WTC11 (cell line): ENCODE measurements at regions not wholly inside any gene's neighbourhood (a gene's known extent, or its start where the extent isn't known, plus 50 kb on each side); places are given as distances from the start of the nearest gene placed in this dataset.

Experiments
- ATAC-seq: fragments of 200-7000 bp; cut with Tn5 transposase; 2 replicates; pipeline ENCODE4 v1.10.0; 2021; ENCODE audit warnings: mild to moderate bottlenecking, moderate library complexity
- CTCF ChIA-PET: fragments of 300-600 bp; sonication (Branson Sonifier 250); formaldehyde crosslinking; loops from one replicate; lab custom pipeline; 2021; ENCODE audit warnings: antibody characterized with exemption; lab: Charles Lee
- POLR2A ChIA-PET: fragments of 350-600 bp; sonication (Branson Sonifier 250); formaldehyde crosslinking; loops from one replicate; lab custom pipeline; 2021; ENCODE audit warnings: antibody characterized with exemption; lab: Charles Lee
- DNase-seq: peaks from one replicate; pipeline ENCODE4 v3.0.0; 2021; ENCODE audit warnings: low spot score
- H3K27ac Mint-ChIP-seq: 2 replicates; pipeline ENCODE4 v1.8.0; 2021; ENCODE audit warnings: mixed read lengths
- H3K27me3 Mint-ChIP-seq: 2 replicates; pipeline ENCODE4 v1.8.0; 2021; ENCODE audit warnings: low read depth, mild to moderate bottlenecking, moderate library complexity, mixed read lengths
- H3K36me3 Mint-ChIP-seq: 2 replicates; pipeline ENCODE4 v1.8.0; 2021; ENCODE audit warnings: mixed read lengths
- H3K4me1 Mint-ChIP-seq: 2 replicates; pipeline ENCODE4 v1.8.0; 2022; ENCODE audit warnings: mixed read lengths
- H3K4me3 Mint-ChIP-seq: 2 replicates; pipeline ENCODE4 v1.8.0; 2021; ENCODE audit warnings: mild to moderate bottlenecking, moderate library complexity, mixed read lengths
- H3K9me3 Mint-ChIP-seq: 2 replicates; pipeline ENCODE4 v1.8.0; 2021; ENCODE audit warnings: mixed read lengths
- ATF1 ChIP-seq: sonication (generic); formaldehyde crosslinking; IDR thresholded peaks from 2 replicates; pipeline ENCODE4 v1.8.1; 2023; ENCODE audit warnings: mild to moderate bottlenecking, moderate library complexity, missing genetic modification reagents
- ATF2 ChIP-seq: sonication (generic); formaldehyde crosslinking; IDR thresholded peaks from 2 replicates; pipeline ENCODE4 v1.8.1; 2022; ENCODE audit warnings: low read depth, missing genetic modification reagents, borderline replicate concordance
- CBFB ChIP-seq: sonication (generic); formaldehyde crosslinking; IDR thresholded peaks from 2 replicates; pipeline ENCODE4 v1.8.1; 2022; ENCODE audit warnings: mild to moderate bottlenecking, low read depth, missing genetic modification reagents
- CREM ChIP-seq: sonication (generic); formaldehyde crosslinking; IDR thresholded peaks from 2 replicates; pipeline ENCODE4 v1.8.1; 2022; ENCODE audit warnings: mild to moderate bottlenecking, missing genetic modification reagents, moderate library complexity
- ELF4 ChIP-seq: sonication (generic); formaldehyde crosslinking; IDR thresholded peaks from 2 replicates; pipeline ENCODE4 v1.8.1; 2022; ENCODE audit warnings: low read depth, mild to moderate bottlenecking, moderate library complexity, missing genetic modification reagents
- ERG ChIP-seq: fragments of 250-450 bp; sonication (Bioruptor Pico); IDR thresholded peaks from 2 replicates; pipeline ENCODE4 v1.8.0; 2021; ENCODE audit warnings: mild to moderate bottlenecking
- GRHL2 ChIP-seq: fragments of 250-450 bp; sonication (Bioruptor Pico); IDR thresholded peaks from 2 replicates; pipeline ENCODE4 v1.8.0; 2022; ENCODE audit warnings: mild to moderate bottlenecking, moderate library complexity; ENCODE audit not compliant: insufficient replicate concordance, severe bottlenecking
- HMGA2 ChIP-seq: fragments of 250-450 bp; sonication (Bioruptor Pico); IDR thresholded peaks from 2 replicates; pipeline ENCODE4 v1.4.0; 2021; ENCODE audit warnings: mild to moderate bottlenecking, moderate library complexity
- IRF1 ChIP-seq: sonication (generic); formaldehyde crosslinking; IDR thresholded peaks from 2 replicates; pipeline ENCODE4 v1.8.0; 2023; ENCODE audit warnings: missing genetic modification reagents
- IRF2 ChIP-seq: sonication (generic); formaldehyde crosslinking; IDR thresholded peaks from 2 replicates; pipeline ENCODE4 v1.8.0; 2022; ENCODE audit warnings: low read depth, missing genetic modification reagents, borderline replicate concordance
- KAT7 ChIP-seq: sonication (generic); formaldehyde crosslinking; IDR thresholded peaks from 2 replicates; pipeline ENCODE4 v1.8.1; 2023; ENCODE audit warnings: missing genetic modification reagents, mild to moderate bottlenecking, borderline replicate concordance
- PREB ChIP-seq: sonication (generic); formaldehyde crosslinking; IDR thresholded peaks from 2 replicates; pipeline ENCODE4 v1.8.1; 2022; ENCODE audit warnings: mild to moderate bottlenecking, missing genetic modification reagents, moderate library complexity, borderline replicate concordance
- SMAD3 ChIP-seq: sonication (generic); formaldehyde crosslinking; IDR thresholded peaks from 2 replicates; pipeline ENCODE4 v1.8.0; 2022; ENCODE audit warnings: missing genetic modification reagents, mild to moderate bottlenecking, borderline replicate concordance
- SOX15 ChIP-seq: fragments of 250-450 bp; sonication (Bioruptor Pico); IDR thresholded peaks from 2 replicates; pipeline ENCODE4 v1.9.0; 2021; ENCODE audit warnings: mild to moderate bottlenecking
- USF2 ChIP-seq: sonication (generic); formaldehyde crosslinking; IDR thresholded peaks from 2 replicates; pipeline ENCODE4 v1.8.1; 2023; ENCODE audit warnings: mild to moderate bottlenecking, missing genetic modification reagents, moderate library complexity
- TF ChIP-seq, protein P1 (sequence below): sonication (generic); formaldehyde crosslinking; IDR thresholded peaks from 2 replicates; pipeline ENCODE4 v1.8.0; 2023; ENCODE audit warnings: missing genetic modification reagents, mild to moderate bottlenecking, borderline replicate concordance
- TF ChIP-seq, protein P2 (sequence below): sonication (generic); formaldehyde crosslinking; IDR thresholded peaks from 2 replicates; pipeline ENCODE4 v1.8.1; 2022; ENCODE audit warnings: mild to moderate bottlenecking, moderate library complexity, missing genetic modification reagents

GRCh38 chr18:10213526-10213925 lies 240.9 kb upstream of the APCDD1 start:
- Mint-ChIP-seq H3K27me3 (no peaks in the 10 kb centered on the region; the same call in 1 of the 2 replicates), H3K4me3 (no peak overlapping the region), H3K36me3 (peaks cover 5% of the 10 kb centered on the region), H3K27ac (no peak overlapping the region), H3K4me1 (peaks cover 8% of the 10 kb centered on the region; the same call in 1 of the 2 replicates), H3K9me3 (peaks cover 37% of the 10 kb centered on the region)
- ChIA-PET CTCF (no interaction called here), POLR2A (no interaction called here)
- ATAC-seq (peak; percentile 32; the same call in 1 of the 2 replicates), DNase-seq (no peak)
- no peak for TF ChIP-seq SOX15 (CRISPR knock-in tag)
- TF ChIP-seq PREB: no peak
- TF ChIP-seq ERG: no peak
- TF ChIP-seq GRHL2 (CRISPR knock-in tag): no peak
- TF ChIP-seq, protein P1, sequence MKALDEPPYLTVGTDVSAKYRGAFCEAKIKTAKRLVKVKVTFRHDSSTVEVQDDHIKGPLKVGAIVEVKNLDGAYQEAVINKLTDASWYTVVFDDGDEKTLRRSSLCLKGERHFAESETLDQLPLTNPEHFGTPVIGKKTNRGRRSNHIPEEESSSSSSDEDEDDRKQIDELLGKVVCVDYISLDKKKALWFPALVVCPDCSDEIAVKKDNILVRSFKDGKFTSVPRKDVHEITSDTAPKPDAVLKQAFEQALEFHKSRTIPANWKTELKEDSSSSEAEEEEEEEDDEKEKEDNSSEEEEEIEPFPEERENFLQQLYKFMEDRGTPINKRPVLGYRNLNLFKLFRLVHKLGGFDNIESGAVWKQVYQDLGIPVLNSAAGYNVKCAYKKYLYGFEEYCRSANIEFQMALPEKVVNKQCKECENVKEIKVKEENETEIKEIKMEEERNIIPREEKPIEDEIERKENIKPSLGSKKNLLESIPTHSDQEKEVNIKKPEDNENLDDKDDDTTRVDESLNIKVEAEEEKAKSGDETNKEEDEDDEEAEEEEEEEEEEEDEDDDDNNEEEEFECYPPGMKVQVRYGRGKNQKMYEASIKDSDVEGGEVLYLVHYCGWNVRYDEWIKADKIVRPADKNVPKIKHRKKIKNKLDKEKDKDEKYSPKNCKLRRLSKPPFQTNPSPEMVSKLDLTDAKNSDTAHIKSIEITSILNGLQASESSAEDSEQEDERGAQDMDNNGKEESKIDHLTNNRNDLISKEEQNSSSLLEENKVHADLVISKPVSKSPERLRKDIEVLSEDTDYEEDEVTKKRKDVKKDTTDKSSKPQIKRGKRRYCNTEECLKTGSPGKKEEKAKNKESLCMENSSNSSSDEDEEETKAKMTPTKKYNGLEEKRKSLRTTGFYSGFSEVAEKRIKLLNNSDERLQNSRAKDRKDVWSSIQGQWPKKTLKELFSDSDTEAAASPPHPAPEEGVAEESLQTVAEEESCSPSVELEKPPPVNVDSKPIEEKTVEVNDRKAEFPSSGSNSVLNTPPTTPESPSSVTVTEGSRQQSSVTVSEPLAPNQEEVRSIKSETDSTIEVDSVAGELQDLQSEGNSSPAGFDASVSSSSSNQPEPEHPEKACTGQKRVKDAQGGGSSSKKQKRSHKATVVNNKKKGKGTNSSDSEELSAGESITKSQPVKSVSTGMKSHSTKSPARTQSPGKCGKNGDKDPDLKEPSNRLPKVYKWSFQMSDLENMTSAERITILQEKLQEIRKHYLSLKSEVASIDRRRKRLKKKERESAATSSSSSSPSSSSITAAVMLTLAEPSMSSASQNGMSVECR (CRISPR knock-in tag): no peak
- no peak for TF ChIP-seq IRF2
- no peak for TF ChIP-seq IRF1 (CRISPR knock-in tag)
- no peak for TF ChIP-seq ATF2
- no peak for TF ChIP-seq SMAD3 (CRISPR knock-in tag)
- TF ChIP-seq CREM (CRISPR knock-in tag): no peak
- no peak for TF ChIP-seq HMGA2 (CRISPR knock-in tag)
- TF ChIP-seq CBFB (CRISPR knock-in tag): no peak
- TF ChIP-seq USF2 (CRISPR knock-in tag): no peak
- no peak for TF ChIP-seq ATF1 (CRISPR knock-in tag)
- TF ChIP-seq KAT7 (CRISPR knock-in tag): no peak
- TF ChIP-seq, protein P2, sequence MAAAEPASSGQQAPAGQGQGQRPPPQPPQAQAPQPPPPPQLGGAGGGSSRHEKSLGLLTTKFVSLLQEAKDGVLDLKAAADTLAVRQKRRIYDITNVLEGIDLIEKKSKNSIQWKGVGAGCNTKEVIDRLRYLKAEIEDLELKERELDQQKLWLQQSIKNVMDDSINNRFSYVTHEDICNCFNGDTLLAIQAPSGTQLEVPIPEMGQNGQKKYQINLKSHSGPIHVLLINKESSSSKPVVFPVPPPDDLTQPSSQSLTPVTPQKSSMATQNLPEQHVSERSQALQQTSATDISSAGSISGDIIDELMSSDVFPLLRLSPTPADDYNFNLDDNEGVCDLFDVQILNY (CRISPR knock-in tag): no peak
- no peak for TF ChIP-seq ELF4 (CRISPR knock-in tag)
